ENCODE measurements at regions not wholly inside any gene's neighbourhood (a gene's known extent, or its start where the extent isn't known, plus 50 kb on each side); places are given as distances from the start of the nearest gene placed in this dataset.

- no peak overlapping the region for H3K4me2 ChIP-seq (ENCODE audit: insufficient read depth, insufficient read length, low read length)
- no peaks in the 10 kb centered on the region for H3K23me2 ChIP-seq (ENCODE audit: insufficient read length, low read depth, low read length, poor library complexity, severe bottlenecking)
- H3K14ac ChIP-seq (ENCODE audit: insufficient read depth, low read length): no peak overlapping the region
- TF ChIP-seq CTCF (conservative IDR thresholded peaks at IDR 0.05): no peak
- no peak for DNase-seq
- H4K20me1 ChIP-seq (ENCODE audit: control insufficient read depth, insufficient read depth, insufficient read length): no peaks in the 10 kb centered on the region
- H3K9ac ChIP-seq (ENCODE audit: extremely low read depth, insufficient read length, low read length): no peak overlapping the region
- no peak overlapping the region for H4K91ac ChIP-seq (ENCODE audit: insufficient read length, low read depth, low read length)
- H3K4me1 ChIP-seq (ENCODE audit: insufficient read depth, low read length): no peaks in the 10 kb centered on the region
- H3K56ac ChIP-seq (ENCODE audit: insufficient read length, low read depth, low read length): no peak overlapping the region
- H3K27me3 ChIP-seq (ENCODE audit: insufficient read depth, low read length): no peaks in the 10 kb centered on the region
- H2BK15ac ChIP-seq (ENCODE audit: low read depth, low read length): no peak overlapping the region
- no peak overlapping the region for H2BK20ac ChIP-seq (ENCODE audit: low read depth, low read length, poor library complexity, severe bottlenecking)
- no peak overlapping the region for H4K8ac ChIP-seq (replicated peaks; ENCODE audit: insufficient read length, low read depth, low read length)
- no peak overlapping the region for H2BK5ac ChIP-seq (ENCODE audit: insufficient read length, low read length)
- Mint-ChIP-seq H3K4me3 (no peak overlapping the region), H3K4me1 (no peaks in the 10 kb centered on the region), H3K9me3 (no peaks in the 10 kb centered on the region), H3K27me3 (ENCODE audit: low read depth) (no peaks in the 10 kb centered on the region), H3K27ac (no peak overlapping the region), H3K36me3 (ENCODE audit: insufficient read depth in 1 of 3, low read depth in 3 of 3) (no peaks in the 10 kb centered on the region)
- no peaks in the 10 kb centered on the region for H3K79me2 ChIP-seq (ENCODE audit: insufficient read depth, low read length)
- H3K4ac ChIP-seq (ENCODE audit: low read depth, low read length): no peak overlapping the region
- no peak overlapping the region for H3K18ac ChIP-seq (ENCODE audit: insufficient read length, low read depth, low read length)
- H4K5ac ChIP-seq (ENCODE audit: insufficient read length, low read depth, low read length): no peak overlapping the region
- no peaks in the 10 kb centered on the region for H3K79me1 ChIP-seq (ENCODE audit: insufficient read depth, low read depth, low read length, poor library complexity, severe bottlenecking)
- H3K9me3 ChIP-seq (ENCODE audit: control insufficient read depth, low read depth, low read length): no peaks in the 10 kb centered on the region
- H2BK120ac ChIP-seq (ENCODE audit: low read depth, low read length, poor library complexity, severe bottlenecking): no peak overlapping the region
- no peak overlapping the region for H2BK12ac ChIP-seq (ENCODE audit: insufficient read length, low read depth, low read length)
- H3K23ac ChIP-seq (ENCODE audit: insufficient read length, low read depth, low read length): no peak overlapping the region
- no peak overlapping the region for H3T11ph ChIP-seq (ENCODE audit: low read length)
- no peak overlapping the region for H2AK5ac ChIP-seq (ENCODE audit: insufficient read length, low read length)
- H3K27ac ChIP-seq (ENCODE audit: insufficient read length, low read depth, low read length): no peak overlapping the region
- no peak overlapping the region for H2AFZ ChIP-seq (ENCODE audit: low read length)
Observed at GRCh38 chr12:71239731-71240130, 81.9 kb upstream of the TSPAN8 start.
